Stimulated activated memory B cell treated with anti-CD40 and anti-IgM and Interleukin-4, amounts not matched to agents 10 μg/mL and 1 μg/mL and 100 μg/mL, for 72 hours (primary cell): ENCODE measurements at regions not wholly inside any gene's neighbourhood (a gene's known extent, or its start where the extent isn't known, plus 50 kb on each side); places are given as distances from the start of the nearest gene placed in this dataset.

Source experiments
- ATAC-seq: fragments of 150-1000 bp; cut with Tn5 transposase; 2 replicates; pipeline ENCODE4 v1.10.0; 2021
- H3K27ac Mint-ChIP-seq: one replicate; pipeline ENCODE4 v1.8.0; 2022; ENCODE audit warnings: mild to moderate bottlenecking, mixed read lengths
- H3K27me3 Mint-ChIP-seq: one replicate; pipeline ENCODE4 v1.8.0; 2022; ENCODE audit warnings: mixed read lengths
- H3K36me3 Mint-ChIP-seq: one replicate; pipeline ENCODE4 v1.8.0; 2022; ENCODE audit warnings: mixed read lengths
- H3K4me1 Mint-ChIP-seq: one replicate; pipeline ENCODE4 v1.8.0; 2022; ENCODE audit warnings: mixed read lengths
- H3K4me3 Mint-ChIP-seq: one replicate; pipeline ENCODE4 v1.8.0; 2022; ENCODE audit warnings: mild to moderate bottlenecking, moderate library complexity, mixed read lengths
- H3K9me3 Mint-ChIP-seq: one replicate; pipeline ENCODE4 v1.8.0; 2022; ENCODE audit warnings: mixed read lengths

DNA sequence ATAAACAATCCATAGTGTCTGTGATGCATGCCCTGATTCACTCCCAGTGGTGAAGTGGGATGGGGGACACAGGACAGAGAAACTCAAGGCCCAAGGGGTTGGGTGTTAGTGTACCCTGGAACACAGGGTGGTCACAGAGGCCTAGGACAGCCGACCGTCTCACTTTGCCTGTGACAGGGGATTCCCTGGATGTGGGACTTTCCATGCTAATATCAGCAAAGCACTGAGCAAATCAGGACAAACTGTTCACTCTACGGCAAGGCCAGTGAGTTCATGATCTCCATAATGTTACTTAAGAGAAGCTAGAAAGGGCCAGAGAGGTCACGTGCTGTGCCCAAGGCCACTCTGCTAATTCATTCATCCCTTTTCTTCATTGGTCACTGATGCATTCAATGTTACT is 158.7 kb upstream of the RBPJ start:
- no peak for ATAC-seq
- H3K27me3 Mint-ChIP-seq, result no peaks in the 10 kb centered on the region
- H3K36me3 Mint-ChIP-seq, result no peaks in the 10 kb centered on the region
- H3K4me1 Mint-ChIP-seq, result no peaks in the 10 kb centered on the region
- no peak overlapping the region for H3K27ac Mint-ChIP-seq
- no peak overlapping the region for H3K4me3 Mint-ChIP-seq
- H3K9me3 Mint-ChIP-seq, result no peaks in the 10 kb centered on the region

DNA sequence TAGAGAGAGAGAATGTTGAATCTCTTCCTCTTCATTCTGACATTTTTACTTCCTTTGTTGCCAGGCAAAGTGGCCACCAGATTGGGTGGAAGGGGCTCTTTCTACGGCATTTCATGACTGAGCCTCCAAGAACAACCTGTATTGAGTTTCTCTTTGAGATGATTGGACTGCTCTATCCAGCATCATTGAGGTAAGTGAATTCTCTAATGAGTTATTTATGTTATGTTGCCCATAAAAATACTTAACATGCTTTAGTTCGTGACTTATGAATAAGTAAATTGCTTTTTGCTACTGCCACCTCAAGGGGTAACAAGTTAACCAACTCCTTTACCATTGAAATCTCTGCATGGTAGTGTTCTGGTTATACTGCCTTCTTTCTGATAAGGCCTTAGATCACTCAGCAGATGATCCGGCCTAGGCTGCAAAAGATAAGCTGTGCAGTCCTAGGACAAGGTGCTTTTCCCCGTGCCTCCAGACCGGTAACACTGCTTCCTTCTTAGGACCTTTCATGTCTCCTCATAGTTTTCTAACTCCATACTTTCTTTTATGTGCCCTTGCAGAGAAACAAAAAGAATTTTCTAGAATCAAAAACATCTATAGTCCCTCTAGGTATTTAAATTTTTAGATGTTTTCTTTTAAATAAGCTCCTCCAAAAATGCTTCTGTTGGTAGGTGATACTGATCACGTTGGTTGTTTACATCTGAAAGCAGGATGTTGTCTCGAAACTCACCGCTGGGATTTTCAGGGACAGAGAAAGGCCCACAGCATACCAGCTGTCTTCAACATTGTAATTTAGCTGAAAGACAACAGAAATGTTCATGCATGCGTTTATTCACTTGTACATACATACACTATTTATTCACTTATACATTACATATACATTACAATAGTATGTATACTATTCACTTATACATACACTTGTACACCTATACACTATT is 157.1 kb upstream of the RBPJ start:
- H3K9me3 Mint-ChIP-seq, result no peaks in the 10 kb centered on the region
- H3K27me3 Mint-ChIP-seq, result no peaks in the 10 kb centered on the region
- H3K27ac Mint-ChIP-seq, result no peak overlapping the region
- no peaks in the 10 kb centered on the region for H3K4me1 Mint-ChIP-seq
- ATAC-seq, result no peak
- no peaks in the 10 kb centered on the region for H3K36me3 Mint-ChIP-seq
- H3K4me3 Mint-ChIP-seq, result no peak overlapping the region

DNA sequence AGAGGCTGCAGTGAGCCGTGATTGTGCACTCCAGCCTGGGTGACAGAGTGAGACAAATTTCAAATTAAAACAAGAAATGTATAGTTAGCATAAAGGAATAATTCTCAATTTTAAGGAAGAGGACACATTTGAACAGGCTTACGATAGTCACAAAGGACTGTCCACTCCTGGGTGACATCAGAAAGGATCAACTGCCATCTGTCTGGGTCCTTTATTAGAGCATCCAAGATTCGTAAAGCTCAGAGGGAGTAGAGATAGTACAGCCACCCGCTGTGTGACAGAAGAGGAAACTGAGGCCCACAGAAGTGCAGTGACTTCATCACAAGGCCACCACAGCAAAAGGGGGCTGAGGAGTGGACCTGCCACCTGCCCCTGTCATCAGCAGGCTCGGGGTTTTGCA is 149.3 kb upstream of the RBPJ start:
- no peaks in the 10 kb centered on the region for H3K36me3 Mint-ChIP-seq
- H3K4me3 Mint-ChIP-seq, result no peak overlapping the region
- no peak for ATAC-seq
- peaks cover 28% of the 10 kb centered on the region for H3K27me3 Mint-ChIP-seq
- H3K9me3 Mint-ChIP-seq, result no peaks in the 10 kb centered on the region
- H3K27ac Mint-ChIP-seq, result no peak overlapping the region
- peaks cover 31% of the 10 kb centered on the region for H3K4me1 Mint-ChIP-seq

DNA sequence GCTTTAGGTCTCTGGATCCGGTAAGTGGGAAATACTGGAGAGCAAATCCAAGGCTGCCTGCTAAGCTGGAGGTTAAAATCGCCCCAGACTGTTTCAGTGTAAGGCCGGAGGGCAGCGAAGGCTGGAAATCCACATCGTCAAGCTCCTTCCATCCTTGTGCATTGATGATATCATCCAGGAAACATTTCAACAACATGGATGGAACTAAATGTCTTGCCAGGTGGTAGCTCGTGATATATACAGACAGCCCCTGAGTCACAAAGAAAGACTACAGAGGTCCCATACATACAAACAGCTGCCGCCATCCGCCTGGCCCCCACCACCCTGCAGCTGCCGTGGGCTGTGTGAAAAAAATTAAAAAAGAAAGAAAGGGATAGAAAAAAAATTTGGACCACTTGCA is 148.9 kb upstream of the RBPJ start:
- H3K4me3 Mint-ChIP-seq, result no peak overlapping the region
- peaks cover 28% of the 10 kb centered on the region for H3K27me3 Mint-ChIP-seq
- peaks cover 31% of the 10 kb centered on the region for H3K4me1 Mint-ChIP-seq
- no peaks in the 10 kb centered on the region for H3K36me3 Mint-ChIP-seq
- no peak for ATAC-seq
- H3K9me3 Mint-ChIP-seq, result no peaks in the 10 kb centered on the region
- no peak overlapping the region for H3K27ac Mint-ChIP-seq

DNA sequence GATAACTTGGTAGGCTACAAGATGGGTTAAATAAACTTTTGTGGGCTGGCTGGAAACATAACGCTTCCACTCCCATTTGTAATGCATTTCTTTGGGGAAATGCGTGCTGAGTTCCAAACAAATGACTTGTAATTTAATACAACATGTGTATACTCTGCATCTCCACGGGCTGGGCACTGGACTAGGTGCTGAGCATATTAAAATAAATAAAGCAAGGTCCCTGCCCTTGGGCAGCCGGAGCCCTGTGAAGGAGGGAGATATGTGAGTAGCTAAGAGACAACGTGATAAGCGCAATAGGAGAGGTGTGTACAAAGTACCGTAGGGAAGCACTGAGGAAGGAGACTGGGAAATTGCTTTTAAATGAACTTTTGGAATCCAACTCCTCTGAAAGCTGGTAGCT is 147.2 kb upstream of the RBPJ start:
- Mint-ChIP-seq H3K27me3 (peaks cover 28% of the 10 kb centered on the region), H3K27ac (peak overlapping the region; percentile 57), H3K4me3 (no peak overlapping the region), H3K36me3 (no peaks in the 10 kb centered on the region), H3K4me1 (peaks cover 32% of the 10 kb centered on the region), H3K9me3 (no peaks in the 10 kb centered on the region)
- no peak for ATAC-seq

DNA sequence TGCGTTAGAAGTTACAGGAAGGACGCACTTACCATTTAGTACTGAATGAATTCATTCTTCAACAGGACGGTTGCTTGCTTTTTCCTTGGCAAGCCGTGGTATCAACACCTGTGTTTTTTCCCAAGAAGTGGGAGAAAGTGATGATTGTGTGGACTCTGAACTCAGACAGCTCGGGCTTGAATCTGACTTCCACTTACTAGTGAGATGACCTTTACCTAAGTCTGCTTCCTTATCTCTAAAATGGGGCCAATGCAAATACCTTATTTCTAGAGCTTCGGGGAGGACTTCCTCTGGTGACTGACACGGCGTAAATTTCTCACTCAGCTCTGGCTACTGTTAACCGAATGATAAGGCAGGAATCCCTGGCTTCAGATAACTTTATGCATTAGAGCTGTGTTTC is 146.8 kb upstream of the RBPJ start:
- peak overlapping the region; percentile 57 for H3K27ac Mint-ChIP-seq
- no peaks in the 10 kb centered on the region for H3K36me3 Mint-ChIP-seq
- H3K27me3 Mint-ChIP-seq, result peaks cover 28% of the 10 kb centered on the region
- H3K4me3 Mint-ChIP-seq, result no peak overlapping the region
- H3K9me3 Mint-ChIP-seq, result no peaks in the 10 kb centered on the region
- ATAC-seq, result no peak
- H3K4me1 Mint-ChIP-seq, result peaks cover 36% of the 10 kb centered on the region

DNA sequence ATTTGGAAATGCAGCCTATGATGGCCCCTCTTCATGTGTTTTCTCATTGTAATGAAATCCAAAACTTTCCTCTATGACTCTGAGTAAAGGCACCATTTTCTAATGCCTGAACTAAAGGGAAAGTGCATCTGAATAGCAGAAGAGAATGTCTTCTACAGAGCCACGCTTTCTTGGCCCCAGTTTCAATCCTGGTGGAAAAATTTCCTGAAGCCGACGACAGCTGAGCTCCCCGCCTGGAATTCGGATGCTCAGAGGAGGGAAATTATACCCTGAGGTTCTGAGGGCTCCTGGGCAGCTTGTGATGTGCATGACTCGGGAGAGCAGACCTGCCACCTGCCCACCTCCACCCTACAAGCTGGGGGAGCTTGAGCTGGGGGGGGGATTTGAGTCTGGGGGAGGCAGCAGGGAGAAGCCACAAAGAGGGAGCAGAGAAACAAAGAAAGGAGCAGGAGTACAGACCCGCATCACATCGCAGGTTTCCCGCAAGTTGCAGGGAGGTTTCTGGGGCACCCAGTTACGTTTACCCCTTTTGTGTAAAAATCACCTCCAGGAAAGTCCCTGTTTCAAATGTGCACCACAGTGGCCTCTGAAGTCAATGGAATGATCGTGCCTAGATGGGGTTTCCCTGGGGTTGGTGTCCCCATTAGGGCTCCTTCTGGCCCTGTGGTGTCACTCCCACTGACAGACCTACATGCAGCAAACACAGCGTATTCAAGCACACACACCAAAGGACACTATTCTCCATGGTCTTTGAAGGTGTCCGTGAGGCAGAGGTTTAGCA is 145.6 kb upstream of the RBPJ start:
- H3K27me3 Mint-ChIP-seq, result peaks cover 28% of the 10 kb centered on the region
- peak overlapping the region; percentile 71 for H3K27ac Mint-ChIP-seq
- peak; percentile 75 for ATAC-seq
- H3K4me1 Mint-ChIP-seq, result peaks cover 42% of the 10 kb centered on the region
- H3K9me3 Mint-ChIP-seq, result peaks cover 2% of the 10 kb centered on the region
- H3K4me3 Mint-ChIP-seq, result peak overlapping the region; percentile 61
- H3K36me3 Mint-ChIP-seq, result peaks cover 6% of the 10 kb centered on the region

DNA sequence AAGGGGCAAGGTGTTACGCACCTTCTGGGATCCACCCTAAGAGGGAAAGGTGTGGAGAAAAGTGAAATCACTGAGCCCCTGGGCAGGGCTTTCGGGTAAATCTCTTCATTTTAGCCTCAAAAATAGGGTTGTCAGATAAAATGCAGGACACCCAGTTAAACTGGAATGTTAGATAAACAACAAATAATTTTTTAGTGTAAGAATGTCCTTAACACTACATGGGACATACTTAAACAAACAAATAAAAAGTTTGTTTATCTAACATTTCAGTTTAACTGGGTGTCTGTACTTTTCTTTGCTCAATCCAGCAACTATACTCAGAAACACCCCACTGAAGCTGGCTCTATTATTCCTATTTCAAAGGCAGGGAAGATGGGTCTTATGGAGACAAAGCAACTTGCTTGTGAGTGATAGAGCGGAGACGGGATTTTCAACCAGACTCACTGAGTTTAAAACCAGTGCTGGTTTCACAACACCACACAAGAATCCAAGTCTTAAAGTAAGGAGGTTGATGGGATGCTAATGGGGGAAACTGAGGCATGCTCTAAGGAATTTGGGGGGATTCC is 144.8 kb upstream of the RBPJ start:
- Mint-ChIP-seq H3K4me3 (no peak overlapping the region), H3K27ac (no peak overlapping the region), H3K36me3 (peaks cover 6% of the 10 kb centered on the region), H3K4me1 (peaks cover 42% of the 10 kb centered on the region), H3K27me3 (peaks cover 28% of the 10 kb centered on the region), H3K9me3 (peaks cover 2% of the 10 kb centered on the region)
- no peak for ATAC-seq

DNA sequence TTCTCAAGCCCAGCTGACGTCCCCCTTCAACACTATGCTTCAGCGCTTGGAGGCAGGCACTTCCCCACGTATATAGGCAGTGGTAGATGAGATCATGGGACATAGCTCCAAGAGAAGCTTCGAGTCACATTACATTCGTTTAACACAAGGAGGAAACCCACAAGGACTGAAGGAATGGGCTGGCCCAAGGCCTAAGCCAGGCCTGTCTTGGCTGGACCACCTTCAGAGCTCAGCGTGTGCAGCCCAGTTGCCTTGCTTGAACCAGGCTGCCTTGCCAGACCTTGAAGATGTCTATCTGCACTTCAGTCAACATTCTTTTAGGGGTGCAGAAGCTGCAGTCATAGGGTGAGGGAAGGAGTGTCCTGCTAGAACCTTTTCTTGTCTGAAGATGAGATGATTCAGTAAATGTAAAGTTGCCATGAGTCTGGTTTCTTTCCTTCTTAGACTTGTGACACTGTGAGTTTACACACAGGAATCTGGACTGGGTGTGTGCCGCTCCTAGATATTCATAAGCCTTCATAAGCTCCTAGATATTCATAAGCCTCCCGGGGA is 144.1 kb upstream of the RBPJ start:
- H3K4me1 Mint-ChIP-seq, result peaks cover 42% of the 10 kb centered on the region
- no peak for ATAC-seq
- peaks cover 6% of the 10 kb centered on the region for H3K36me3 Mint-ChIP-seq
- H3K9me3 Mint-ChIP-seq, result peaks cover 2% of the 10 kb centered on the region
- no peak overlapping the region for H3K27ac Mint-ChIP-seq
- H3K27me3 Mint-ChIP-seq, result peaks cover 23% of the 10 kb centered on the region
- no peak overlapping the region for H3K4me3 Mint-ChIP-seq

DNA sequence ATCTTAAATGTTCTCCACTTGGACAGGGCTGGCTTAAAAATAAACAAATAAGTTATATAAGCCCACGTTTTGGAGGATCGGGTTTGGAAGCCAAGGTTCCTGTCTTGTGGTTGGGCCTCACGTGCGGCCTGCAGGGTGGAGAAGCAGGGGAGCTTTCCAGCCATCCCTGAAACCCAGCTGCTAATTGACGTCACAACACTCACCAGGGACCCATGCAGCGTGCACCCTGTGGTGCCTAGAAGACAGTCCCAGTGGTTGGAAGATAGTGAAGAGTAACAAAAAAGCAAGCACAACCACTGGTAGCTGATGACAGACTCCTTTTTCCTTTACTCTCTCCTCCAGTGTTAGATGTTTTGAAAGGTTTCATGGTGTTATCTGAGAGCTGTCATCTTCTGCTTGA is 142.0 kb upstream of the RBPJ start:
- Mint-ChIP-seq H3K27me3 (peaks cover 1% of the 10 kb centered on the region), H3K4me1 (peaks cover 33% of the 10 kb centered on the region), H3K9me3 (peaks cover 2% of the 10 kb centered on the region), H3K36me3 (peaks cover 6% of the 10 kb centered on the region), H3K27ac (peak overlapping the region; percentile 85), H3K4me3 (no peak overlapping the region)
- ATAC-seq, result peak; percentile 47

DNA sequence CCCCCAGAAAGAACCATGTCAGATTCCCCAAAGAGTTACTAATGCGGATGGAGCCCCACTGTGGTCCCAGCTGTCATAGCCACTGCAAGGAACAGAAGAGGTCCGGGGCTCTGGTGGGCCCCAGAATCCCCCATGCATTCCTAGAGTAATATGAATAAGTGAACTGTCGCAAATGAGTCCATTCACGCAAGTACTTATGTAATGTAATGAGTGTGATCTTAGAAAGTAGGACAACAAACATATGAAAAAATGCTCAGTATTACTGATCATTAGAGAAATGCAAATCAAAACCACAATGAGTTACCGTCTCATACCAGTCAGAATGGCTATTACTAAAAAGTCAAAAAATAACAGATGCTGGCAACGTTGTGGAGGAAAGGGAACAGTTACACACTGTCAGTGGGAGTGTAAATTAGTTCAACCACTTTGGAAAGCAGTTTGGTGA is 141.5 kb upstream of the RBPJ start:
- peak overlapping the region; percentile 85 for H3K27ac Mint-ChIP-seq
- peak; percentile 64 for ATAC-seq
- no peak overlapping the region for H3K4me3 Mint-ChIP-seq
- peaks cover 6% of the 10 kb centered on the region for H3K36me3 Mint-ChIP-seq
- peaks cover 28% of the 10 kb centered on the region for H3K4me1 Mint-ChIP-seq
- H3K9me3 Mint-ChIP-seq, result peaks cover 2% of the 10 kb centered on the region
- no peaks in the 10 kb centered on the region for H3K27me3 Mint-ChIP-seq

DNA sequence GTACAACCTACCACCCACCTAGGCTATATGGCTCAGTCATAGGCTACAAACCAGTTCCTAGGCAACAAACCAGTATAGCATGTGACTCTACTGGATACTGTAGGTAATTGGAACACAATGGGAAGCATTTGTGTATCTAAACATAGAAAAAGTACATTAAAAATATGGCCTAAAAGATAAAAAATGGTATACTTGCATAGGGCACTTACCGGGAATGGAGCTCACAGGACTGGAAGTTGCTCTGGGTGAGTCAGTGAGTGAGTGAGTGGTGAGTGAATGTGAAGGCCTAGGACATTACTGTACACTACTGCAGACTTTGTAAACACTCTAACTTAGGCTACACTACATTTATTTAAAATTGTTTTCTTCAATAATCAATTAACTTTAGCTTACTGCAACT is 139.2 kb upstream of the RBPJ start:
- H3K4me1 Mint-ChIP-seq, result peaks cover 12% of the 10 kb centered on the region

DNA sequence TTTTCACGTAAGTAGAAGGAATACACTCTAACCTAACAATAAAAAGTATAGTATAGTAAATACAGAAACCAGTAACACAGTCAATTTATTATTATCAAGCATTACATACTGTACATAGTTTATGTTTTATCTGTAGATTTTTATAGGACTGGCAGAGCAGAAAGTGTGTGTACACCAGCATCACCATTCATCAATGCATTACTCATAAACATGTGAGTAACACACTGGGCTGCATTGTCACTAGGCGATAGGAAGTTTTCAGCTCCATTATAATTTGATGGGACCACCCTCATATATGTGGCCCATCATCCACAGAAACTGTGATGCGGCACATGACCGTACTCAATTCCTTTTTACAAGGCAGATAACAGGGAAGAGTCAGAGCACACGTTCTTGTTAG is 137.8 kb upstream of the RBPJ start:
- no peaks in the 10 kb centered on the region for H3K27me3 Mint-ChIP-seq
- no peak for ATAC-seq
- no peak overlapping the region for H3K27ac Mint-ChIP-seq

More for the DNA sequence above, 139.2 kb upstream of the RBPJ start:
- H3K27me3 Mint-ChIP-seq, result no peaks in the 10 kb centered on the region
- H3K27ac Mint-ChIP-seq, result no peak overlapping the region
- H3K36me3 Mint-ChIP-seq, result peaks cover 6% of the 10 kb centered on the region
- no peak for ATAC-seq
- H3K9me3 Mint-ChIP-seq, result peaks cover 2% of the 10 kb centered on the region
- H3K4me3 Mint-ChIP-seq, result no peak overlapping the region

DNA sequence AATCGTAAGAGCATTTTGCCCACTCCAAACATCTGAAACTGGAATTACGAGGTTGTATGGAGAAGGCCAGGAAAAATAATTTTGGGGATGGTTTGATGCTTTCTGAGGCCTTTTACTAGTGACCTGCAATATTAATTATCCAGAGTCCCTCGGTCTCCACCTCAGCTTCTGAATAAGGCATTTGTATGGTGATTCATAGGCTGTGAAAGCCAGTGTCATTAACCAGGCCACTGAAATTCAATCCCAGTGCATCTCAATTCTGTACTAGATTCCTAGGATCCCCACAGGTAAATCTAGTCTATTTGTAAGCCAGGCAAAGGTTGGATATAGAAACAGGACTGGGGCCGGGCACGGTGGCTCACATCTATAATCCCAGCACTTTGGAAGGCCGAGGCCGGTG is 135.4 kb upstream of the RBPJ start:
- H3K4me3 Mint-ChIP-seq, result no peak overlapping the region
- H3K36me3 Mint-ChIP-seq, result no peaks in the 10 kb centered on the region
- no peaks in the 10 kb centered on the region for H3K4me1 Mint-ChIP-seq
- no peak overlapping the region for H3K27ac Mint-ChIP-seq
- H3K27me3 Mint-ChIP-seq, result no peaks in the 10 kb centered on the region
- no peaks in the 10 kb centered on the region for H3K9me3 Mint-ChIP-seq
- no peak for ATAC-seq

More for the DNA sequence above, 137.8 kb upstream of the RBPJ start:
- no peak overlapping the region for H3K4me3 Mint-ChIP-seq
- peaks cover 2% of the 10 kb centered on the region for H3K9me3 Mint-ChIP-seq
- H3K4me1 Mint-ChIP-seq, result peaks cover 12% of the 10 kb centered on the region
- peaks cover 6% of the 10 kb centered on the region for H3K36me3 Mint-ChIP-seq

DNA sequence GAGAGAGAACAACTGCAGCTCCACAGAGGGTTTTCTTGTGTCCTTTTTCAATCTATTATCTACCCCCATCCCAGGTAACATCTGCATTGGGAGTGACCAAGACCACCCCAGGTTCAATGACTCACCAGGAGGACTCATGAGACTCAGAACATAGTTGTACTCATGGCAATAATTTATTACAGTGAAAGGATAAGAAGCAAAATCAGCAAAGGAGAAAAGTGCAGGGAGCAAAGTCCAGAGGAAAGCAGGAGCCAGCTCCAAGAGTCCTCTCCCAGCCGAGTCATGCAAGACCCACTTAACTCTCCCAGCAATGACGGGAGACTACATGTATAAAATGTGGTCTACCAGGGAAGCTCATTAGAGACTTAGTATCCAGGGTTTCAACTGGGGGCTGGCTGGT is 129.5 kb upstream of the RBPJ start:
- no peaks in the 10 kb centered on the region for H3K9me3 Mint-ChIP-seq
- H3K36me3 Mint-ChIP-seq, result no peaks in the 10 kb centered on the region
- no peak for ATAC-seq
- H3K4me1 Mint-ChIP-seq, result peaks cover 29% of the 10 kb centered on the region
- no peak overlapping the region for H3K27ac Mint-ChIP-seq
- peaks cover 10% of the 10 kb centered on the region for H3K27me3 Mint-ChIP-seq
- no peak overlapping the region for H3K4me3 Mint-ChIP-seq
